B cell (primary cell): ENCODE measurements at regions not wholly inside any gene's neighbourhood (a gene's known extent, or its start where the extent isn't known, plus 50 kb on each side); places are given as distances from the start of the nearest gene placed in this dataset.

Source experiments
- ATAC-seq: fragments of 200-7000 bp; cut with Tn5 transposase; one replicate; pipeline ENCODE4 v1.10.0; 2021; ENCODE audit warnings: low read depth, mild to moderate bottlenecking, moderate number of reproducible peaks, moderate library complexity
- CTCF ChIA-PET: fragments of 350-600 bp; sonication (Branson Sonifier 250); formaldehyde crosslinking; loops from one replicate; lab custom pipeline; 2021; ENCODE audit warnings: antibody characterized with exemption, inconsistent platforms; lab: Charles Lee
- POLR2A ChIA-PET: fragments of 350-600 bp; sonication (Branson Sonifier 250); formaldehyde crosslinking; loops from one replicate; lab custom pipeline; 2021; ENCODE audit warnings: antibody characterized with exemption; lab: Charles Lee
- DNase-seq: peaks from one replicate; pipeline ENCODE4 v3.0.0; 2013
- H2AFZ ChIP-seq: 2 replicates; pipeline ENCODE4 v1.6.1; 2012; ENCODE audit warnings: mild to moderate bottlenecking, low read depth, low read length; ENCODE audit not compliant: insufficient read depth, poor library complexity, severe bottlenecking
- H3K27ac ChIP-seq, 2 donors: 1 replicate in 1 of 2; 2 replicates in 1 of 2; pipeline ENCODE4 v1.5.1; 2012 to 2013; ENCODE audit warnings: low read length in 2 of 2, mild to moderate bottlenecking in 2 of 2, moderate library complexity in 1 of 2
- H3K27me3 ChIP-seq, 4 experiments: fragments of 200-600 bp in 1 of 4; sonication (generic) in 1 of 4; replicated peaks in 1 of 4; 1 replicate in 2 of 4; 2 replicates in 2 of 4; pipeline versions ENCODE4 v1.6.1 to v1.7.0; 2013 to 2016; ENCODE audit warnings: low read length in 3 of 4, mild to moderate bottlenecking in 2 of 4, mixed read lengths in 1 of 4, moderate library complexity in 1 of 4; ENCODE audit not compliant: insufficient read depth in 4 of 4, control insufficient read depth in 3 of 4; ENCODE audit errors: control extremely low read depth in 1 of 4
- H3K36me3 ChIP-seq, 2 experiments: replicated peaks in 1 of 2; 1 replicate in 1 of 2; 2 replicates in 1 of 2; pipeline versions ENCODE4 v1.6.1 to v1.7.1; 2013; ENCODE audit warnings: low read length in 1 of 2; ENCODE audit not compliant: insufficient read depth in 2 of 2, control insufficient read depth in 1 of 2; ENCODE audit errors: control extremely low read depth in 1 of 2, extremely low read depth in 1 of 2
- H3K4me1 ChIP-seq, 2 donors: fragments of 200-600 bp in 1 of 2; sonication (generic) in 1 of 2; 1 replicate in 1 of 2; 2 replicates in 1 of 2; pipeline versions ENCODE4 v1.5.1 to v1.6.1; 2013 to 2017; ENCODE audit warnings: low read length in 2 of 2; ENCODE audit not compliant: control insufficient read depth in 2 of 2, insufficient read depth in 2 of 2
- H3K4me2 ChIP-seq: replicated peaks from 2 replicates; pipeline ENCODE3; 2012; ENCODE audit warnings: mild to moderate bottlenecking, low read depth, low read length; ENCODE audit not compliant: poor library complexity, severe bottlenecking
- H3K4me3 ChIP-seq, 5 experiments: fragments of 200-600 bp in 1 of 5; sonication (generic) in 1 of 5; 1 replicate in 3 of 5; 2 replicates in 2 of 5; pipeline versions ENCODE4 v1.5.1 to v1.7.0; 2011 to 2016; ENCODE audit warnings: low read length in 4 of 5, mild to moderate bottlenecking in 4 of 5, low read depth in 2 of 5, control low read depth in 1 of 5, moderate library complexity in 1 of 5; ENCODE audit not compliant: insufficient read depth in 1 of 5; ENCODE audit errors: control extremely low read depth in 1 of 5, extremely low read depth in 1 of 5
- H3K79me2 ChIP-seq: fragments of 200-600 bp; sonication (generic); one replicate; pipeline ENCODE4 v1.6.0; 2016; ENCODE audit warnings: low read length; ENCODE audit not compliant: control insufficient read depth, insufficient read depth
- H3K9ac ChIP-seq: fragments of 200-600 bp; sonication (generic); 2 replicates; pipeline ENCODE4 v1.6.1; 2017; ENCODE audit warnings: mild to moderate bottlenecking, low read length, moderate library complexity
- H3K9me3 ChIP-seq, 3 donors: one replicate each; pipeline versions ENCODE4 v1.6.1 to v1.7.1; 2013; ENCODE audit warnings: low read length in 2 of 3; ENCODE audit not compliant: control insufficient read depth in 2 of 3, insufficient read depth in 1 of 3; ENCODE audit errors: control extremely low read depth in 1 of 3
- H4K20me1 ChIP-seq: 2 replicates; pipeline ENCODE4 v1.6.0; 2012; ENCODE audit warnings: mild to moderate bottlenecking, low read length; ENCODE audit not compliant: insufficient read depth, control insufficient read depth, poor library complexity, severe bottlenecking
- H3K27ac Mint-ChIP-seq: one replicate; pipeline ENCODE4 v1.8.0; 2021; ENCODE audit warnings: mixed read lengths
- H3K27me3 Mint-ChIP-seq: one replicate; pipeline ENCODE4 v1.8.0; 2021; ENCODE audit warnings: mixed read lengths
- H3K4me1 Mint-ChIP-seq: one replicate; pipeline ENCODE4 v1.8.0; 2021; ENCODE audit warnings: mixed read lengths
- H3K4me3 Mint-ChIP-seq: one replicate; pipeline ENCODE4 v1.8.0; 2021; ENCODE audit warnings: mixed read lengths
- H3K9me3 Mint-ChIP-seq: one replicate; pipeline ENCODE4 v1.8.0; 2022; ENCODE audit warnings: mixed read lengths; ENCODE audit not compliant: insufficient read depth
- CTCF ChIP-seq: fragments of 200-600 bp; IDR thresholded peaks from one replicate; pipeline ENCODE4 v1.8.0; 2022; ENCODE audit warnings: antibody characterized with exemption, mild to moderate bottlenecking
- EZH2 ChIP-seq: IDR thresholded peaks from 2 replicates; pipeline ENCODE4 v1.6.1; 2012; ENCODE audit warnings: borderline replicate concordance, low read depth, mild to moderate bottlenecking, moderate library complexity, low read length; ENCODE audit not compliant: insufficient read depth, poor library complexity, severe bottlenecking
- WGBS: methylation state at CpG from one replicate; pipeline ENCODE4 v1.1.5; 2013; ENCODE audit warnings: missing lambda C conversion rate; ENCODE audit not compliant: insufficient coverage; 5-methylcytosine and 5-hydroxymethylcytosine counted together
- intact Hi-C: fragments of 100-400 bp; cut with micrococcal nuclease; formaldehyde crosslinking; loops from one replicate; pipeline ENCODE4 v1.10.0; 2022

GRCh38 chr3:81951636-81952035 is 190.2 kb upstream of the GBE1 start:
- H3K27ac Mint-ChIP-seq, result no peak overlapping the region
- Histone ChIP-seq H2AFZ (no peak overlapping the region), H3K27ac (no peak overlapping the region), H3K9me3 (no peaks in the 10 kb centered on the region), H4K20me1 (no peaks in the 10 kb centered on the region), H3K4me3 (no peak overlapping the region), H3K4me2 (no peak overlapping the region), H3K79me2 (no peaks in the 10 kb centered on the region), H3K9ac (no peak overlapping the region), H3K27me3 (no peaks in the 10 kb centered on the region), H3K4me1 (no peaks in the 10 kb centered on the region), H3K36me3 (no peaks in the 10 kb centered on the region)
- WGBS, result 96% methylated on average over 3 of the region's 4 CpGs
- H3K9me3 Mint-ChIP-seq, result no peaks in the 10 kb centered on the region
- DNase-seq (no peak), ATAC-seq (no peak)
- H3K4me3 Mint-ChIP-seq, result no peak overlapping the region
- no peaks in the 10 kb centered on the region for H3K4me1 Mint-ChIP-seq
- no peaks in the 10 kb centered on the region for H3K27me3 Mint-ChIP-seq
- TF ChIP-seq EZH2 (no peak), CTCF (no peak)
- ChIA-PET POLR2A (no interaction called here), CTCF (no interaction called here)
- intact Hi-C loops, result no loop called here

DNA sequence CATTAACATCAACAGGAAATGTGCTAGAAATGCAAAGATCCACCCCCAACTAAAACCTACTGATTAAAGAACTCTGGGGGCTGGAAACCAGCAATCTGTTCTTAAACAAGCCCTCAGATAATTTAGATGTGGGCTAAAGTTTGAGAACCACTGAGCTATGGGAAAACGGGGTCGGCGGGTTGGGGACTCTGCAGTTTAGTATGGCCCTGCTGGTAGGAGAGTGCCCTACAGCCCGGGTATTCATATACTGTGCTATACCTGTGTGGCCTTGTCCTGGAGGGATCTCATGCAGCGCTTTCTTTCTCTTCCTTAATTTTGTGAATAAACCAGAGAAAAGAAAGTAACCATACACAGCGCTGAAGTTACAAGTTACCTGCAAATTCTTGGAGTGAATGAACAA is 189.7 kb upstream of the GBE1 start:
- H2AFZ ChIP-seq, result no peak overlapping the region
- no peaks in the 10 kb centered on the region for H3K4me1 Mint-ChIP-seq
- H3K27ac ChIP-seq, result no peak overlapping the region
- H3K4me3 ChIP-seq, result no peak overlapping the region
- H3K4me3 Mint-ChIP-seq, result no peak overlapping the region
- H3K27me3 ChIP-seq, result no peaks in the 10 kb centered on the region
- no peak overlapping the region for H3K4me2 ChIP-seq
- no peaks in the 10 kb centered on the region for H4K20me1 ChIP-seq
- WGBS, result 100% methylated on average over 1 of the region's 6 CpGs
- intact Hi-C loops, result no loop called here
- no peaks in the 10 kb centered on the region for H3K27me3 Mint-ChIP-seq
- no peaks in the 10 kb centered on the region for H3K79me2 ChIP-seq
- TF ChIP-seq EZH2 (no peak), CTCF (no peak)
- DNase-seq (no peak), ATAC-seq (no peak)
- no peaks in the 10 kb centered on the region for H3K9me3 Mint-ChIP-seq
- ChIA-PET POLR2A (no interaction called here), CTCF (no interaction called here)
- no peaks in the 10 kb centered on the region for H3K36me3 ChIP-seq
- no peak overlapping the region for H3K9ac ChIP-seq
- H3K27ac Mint-ChIP-seq, result no peak overlapping the region
- no peaks in the 10 kb centered on the region for H3K4me1 ChIP-seq
- H3K9me3 ChIP-seq, result peaks cover 0 to 3% (median 0%) of the 10 kb centered on the region in 3 donors
